Astrocyte (in vitro differentiated cells and primary cell): ENCODE measurements at regions not wholly inside any gene's neighbourhood (a gene's known extent, or its start where the extent isn't known, plus 50 kb on each side); places are given as distances from the start of the nearest gene placed in this dataset.

Source experiments
- DNase-seq: peaks from one replicate; pipeline ENCODE4 v3.0.0-alpha.2; 2010; ENCODE audit warnings: low read depth
- FAIRE-seq: peaks from 2 replicates; lab custom pipeline; 2011; peaks lifted over from hg19 to GRCh38; lab: Jason Lieb, UNC
- H2AFZ ChIP-seq: 2 replicates; pipeline ENCODE4 v1.6.0; 2012; ENCODE audit warnings: low read depth, low read length, inconsistent platforms
- H3K27ac ChIP-seq: 2 replicates; pipeline ENCODE4 v1.5.1; 2011; ENCODE audit warnings: low read depth, low read length, inconsistent platforms
- H3K27me3 ChIP-seq: 2 replicates; pipeline ENCODE4 v1.6.0; 2011; ENCODE audit warnings: low read length, inconsistent platforms; ENCODE audit not compliant: insufficient read depth
- H3K36me3 ChIP-seq: 2 replicates; pipeline ENCODE4 v1.5.1; 2011; ENCODE audit warnings: low read length, inconsistent platforms; ENCODE audit not compliant: insufficient read depth
- H3K4me1 ChIP-seq: 2 replicates; pipeline ENCODE4 v1.5.1; 2011; ENCODE audit warnings: low read length, inconsistent platforms; ENCODE audit not compliant: insufficient read depth
- H3K4me2 ChIP-seq: 2 replicates; pipeline ENCODE4 v1.6.0; 2012; ENCODE audit warnings: low read length, inconsistent platforms
- H3K4me3 ChIP-seq: 2 replicates; pipeline ENCODE4 v1.5.1; 2011; ENCODE audit warnings: low read depth, mild to moderate bottlenecking, low read length, inconsistent platforms; ENCODE audit not compliant: insufficient read depth
- H3K79me2 ChIP-seq: 2 replicates; pipeline ENCODE4 v1.6.0; 2012; ENCODE audit warnings: mild to moderate bottlenecking, low read length, inconsistent platforms; ENCODE audit not compliant: insufficient read depth
- H3K9ac ChIP-seq: 2 replicates; pipeline ENCODE4 v1.6.0; 2012; ENCODE audit warnings: mild to moderate bottlenecking, low read length, inconsistent platforms
- H3K9me3 ChIP-seq: 2 replicates; pipeline ENCODE4 v1.5.1; 2012; ENCODE audit warnings: low read depth, mild to moderate bottlenecking, low read length, inconsistent platforms; ENCODE audit not compliant: insufficient read depth
- H4K20me1 ChIP-seq: 2 replicates; pipeline ENCODE4 v1.6.0; 2012; ENCODE audit warnings: low read length, inconsistent platforms; ENCODE audit not compliant: insufficient read depth
- H3K27ac Mint-ChIP-seq: one replicate; pipeline ENCODE4 v1.8.0; 2021; ENCODE audit warnings: mild to moderate bottlenecking, mixed read lengths; ENCODE audit not compliant: unreplicated experiment
- H3K27me3 Mint-ChIP-seq: one replicate; pipeline ENCODE4 v1.8.0; 2021; ENCODE audit warnings: low read depth, mixed read lengths; ENCODE audit not compliant: unreplicated experiment
- H3K36me3 Mint-ChIP-seq: one replicate; pipeline ENCODE4 v1.8.0; 2021; ENCODE audit warnings: low read depth, mixed read lengths; ENCODE audit not compliant: unreplicated experiment
- H3K4me1 Mint-ChIP-seq: one replicate; pipeline ENCODE4 v1.8.0; 2021; ENCODE audit warnings: low read depth, mixed read lengths; ENCODE audit not compliant: unreplicated experiment
- H3K4me3 Mint-ChIP-seq: one replicate; pipeline ENCODE4 v1.8.0; 2021; ENCODE audit warnings: mild to moderate bottlenecking, moderate library complexity, mixed read lengths; ENCODE audit not compliant: unreplicated experiment
- H3K9me3 Mint-ChIP-seq: one replicate; pipeline ENCODE4 v1.8.0; 2021; ENCODE audit warnings: mild to moderate bottlenecking, mixed read lengths; ENCODE audit not compliant: unreplicated experiment
- EZH2 ChIP-seq: IDR thresholded peaks from 2 replicates; pipeline ENCODE4 v1.6.1; 2012; ENCODE audit warnings: mild to moderate bottlenecking, low read length, inconsistent platforms; ENCODE audit not compliant: insufficient read depth
- TF ChIP-seq, protein P1 (sequence below): IDR thresholded peaks from 2 replicates; pipeline ENCODE4 v1.5.1; 2011; ENCODE audit warnings: low read depth, mild to moderate bottlenecking, inconsistent platforms, low read length, moderate library complexity; ENCODE audit not compliant: insufficient read depth

DNA sequence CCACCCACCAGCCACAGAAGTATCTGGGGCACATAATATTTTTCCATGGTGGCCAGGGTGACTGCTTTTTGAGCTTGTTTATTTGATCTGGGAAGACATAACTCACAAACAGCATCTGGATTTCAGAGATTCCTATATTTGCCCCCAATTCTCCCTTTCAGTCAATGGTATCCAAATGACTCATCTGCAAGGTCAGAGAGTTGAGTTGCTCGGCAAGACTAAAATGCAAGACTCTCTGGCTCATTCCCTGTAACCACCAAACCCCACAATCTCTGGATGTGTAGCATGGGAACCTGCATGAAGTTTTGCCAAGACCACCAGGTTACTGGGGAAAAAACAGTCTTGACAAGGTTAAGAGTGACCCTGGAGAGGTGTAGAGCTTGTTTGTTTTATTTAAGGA, 174.9 kb upstream of the FAR2 start:
- no peaks in the 10 kb centered on the region for H3K27me3 Mint-ChIP-seq
- Histone ChIP-seq H3K4me2 (no peak overlapping the region), H3K27ac (no peak overlapping the region), H3K9ac (no peak overlapping the region), H3K27me3 (no peaks in the 10 kb centered on the region), H3K9me3 (no peaks in the 10 kb centered on the region), H3K4me3 (no peak overlapping the region), H2AFZ (no peak overlapping the region), H3K36me3 (no peaks in the 10 kb centered on the region), H3K4me1 (no peaks in the 10 kb centered on the region), H4K20me1 (no peaks in the 10 kb centered on the region), H3K79me2 (no peaks in the 10 kb centered on the region)
- H3K4me1 Mint-ChIP-seq = peaks cover 26% of the 10 kb centered on the region
- TF ChIP-seq EZH2 = no peak
- no peaks in the 10 kb centered on the region for H3K9me3 Mint-ChIP-seq
- peak; percentile 88 for DNase-seq
- peak overlapping the region; percentile 55 for H3K4me3 Mint-ChIP-seq
- H3K36me3 Mint-ChIP-seq = no peaks in the 10 kb centered on the region
- no peak for FAIRE-seq
- peak overlapping the region; percentile 98 for H3K27ac Mint-ChIP-seq

DNA sequence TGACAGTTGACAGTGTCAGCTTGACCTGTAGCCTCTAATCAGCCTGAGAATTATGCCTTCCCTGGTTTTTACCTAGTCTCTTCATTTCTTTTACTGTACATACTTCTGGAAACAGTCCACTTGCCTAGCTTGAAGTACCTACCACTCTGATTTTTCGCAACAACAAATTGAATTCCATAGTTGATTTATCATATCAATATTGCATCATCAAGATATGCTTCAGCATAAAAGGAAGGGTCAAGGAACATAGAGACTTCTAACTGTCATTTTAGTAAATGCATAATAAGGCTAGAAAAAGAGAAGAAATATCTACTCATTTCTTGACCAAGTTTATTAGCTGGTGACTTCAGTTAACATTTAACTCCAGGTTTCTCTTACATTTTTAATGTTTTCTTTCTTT, 174.2 kb upstream of the FAR2 start:
- no peaks in the 10 kb centered on the region for H3K9me3 ChIP-seq
- FAIRE-seq = no peak
- H3K27me3 Mint-ChIP-seq = no peaks in the 10 kb centered on the region

DNA sequence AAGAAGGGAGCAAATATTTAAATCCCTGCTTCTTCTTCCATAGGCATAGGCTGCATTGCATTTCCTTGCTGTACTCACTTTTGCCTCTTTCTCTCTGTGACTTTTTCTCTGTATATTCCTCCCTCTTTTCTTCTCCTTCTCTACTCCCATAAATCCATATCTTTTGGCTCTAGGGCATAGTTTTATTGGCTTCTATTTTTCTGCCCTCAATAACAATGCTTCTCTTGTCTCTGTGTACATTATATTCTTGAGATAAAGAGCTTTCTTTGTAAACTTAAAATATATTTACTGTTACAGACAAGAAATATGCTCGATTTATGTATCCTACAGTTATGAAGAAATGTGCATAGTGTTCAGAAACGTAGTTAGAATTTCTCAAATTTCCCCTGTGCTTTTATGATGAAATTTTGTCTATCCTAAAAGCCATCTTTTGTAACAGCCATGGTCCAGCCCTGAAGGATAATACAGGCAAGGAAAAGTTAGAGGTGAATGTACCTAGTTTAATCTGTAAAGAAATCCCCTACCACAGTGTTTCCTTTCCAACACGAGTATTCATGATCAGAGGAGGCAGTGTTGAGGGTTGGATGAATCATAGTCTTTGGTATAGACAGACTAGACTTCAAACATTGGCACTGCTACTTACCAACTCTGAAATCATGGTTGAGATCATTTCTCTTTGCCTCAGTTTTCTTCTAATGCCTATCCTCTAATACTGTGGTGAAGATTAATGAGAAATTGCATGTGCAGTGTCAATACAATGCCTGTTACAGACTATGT, 173.3 kb upstream of the FAR2 start:
- H2AFZ ChIP-seq = no peak overlapping the region
- Mint-ChIP-seq H3K27me3 (no peaks in the 10 kb centered on the region), H3K27ac (no peak overlapping the region), H3K9me3 (peaks cover 2% of the 10 kb centered on the region), H3K4me3 (no peak overlapping the region), H3K36me3 (no peaks in the 10 kb centered on the region), H3K4me1 (peaks cover 26% of the 10 kb centered on the region)
- no peaks in the 10 kb centered on the region for H3K9me3 ChIP-seq
- H3K4me2 ChIP-seq = no peak overlapping the region
- FAIRE-seq = no peak
- H4K20me1 ChIP-seq = no peaks in the 10 kb centered on the region
- no peaks in the 10 kb centered on the region for H3K4me1 ChIP-seq
- no peak overlapping the region for H3K27ac ChIP-seq
- no peaks in the 10 kb centered on the region for H3K36me3 ChIP-seq
- H3K79me2 ChIP-seq = no peaks in the 10 kb centered on the region
- no peak overlapping the region for H3K9ac ChIP-seq
- TF ChIP-seq EZH2 = no peak
- TF ChIP-seq, protein P1, sequence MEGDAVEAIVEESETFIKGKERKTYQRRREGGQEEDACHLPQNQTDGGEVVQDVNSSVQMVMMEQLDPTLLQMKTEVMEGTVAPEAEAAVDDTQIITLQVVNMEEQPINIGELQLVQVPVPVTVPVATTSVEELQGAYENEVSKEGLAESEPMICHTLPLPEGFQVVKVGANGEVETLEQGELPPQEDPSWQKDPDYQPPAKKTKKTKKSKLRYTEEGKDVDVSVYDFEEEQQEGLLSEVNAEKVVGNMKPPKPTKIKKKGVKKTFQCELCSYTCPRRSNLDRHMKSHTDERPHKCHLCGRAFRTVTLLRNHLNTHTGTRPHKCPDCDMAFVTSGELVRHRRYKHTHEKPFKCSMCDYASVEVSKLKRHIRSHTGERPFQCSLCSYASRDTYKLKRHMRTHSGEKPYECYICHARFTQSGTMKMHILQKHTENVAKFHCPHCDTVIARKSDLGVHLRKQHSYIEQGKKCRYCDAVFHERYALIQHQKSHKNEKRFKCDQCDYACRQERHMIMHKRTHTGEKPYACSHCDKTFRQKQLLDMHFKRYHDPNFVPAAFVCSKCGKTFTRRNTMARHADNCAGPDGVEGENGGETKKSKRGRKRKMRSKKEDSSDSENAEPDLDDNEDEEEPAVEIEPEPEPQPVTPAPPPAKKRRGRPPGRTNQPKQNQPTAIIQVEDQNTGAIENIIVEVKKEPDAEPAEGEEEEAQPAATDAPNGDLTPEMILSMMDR = no peak
- H3K27me3 ChIP-seq = no peaks in the 10 kb centered on the region
- peak; percentile 39 for DNase-seq
- no peak overlapping the region for H3K4me3 ChIP-seq

More for the DNA sequence above, 174.2 kb upstream of the FAR2 start:
- Mint-ChIP-seq H3K9me3 (no peaks in the 10 kb centered on the region), H3K4me3 (no peak overlapping the region), H3K27ac (peak overlapping the region; percentile 35), H3K4me1 (peaks cover 26% of the 10 kb centered on the region), H3K36me3 (no peaks in the 10 kb centered on the region)
- TF ChIP-seq, protein P1 = no peak
- no peak for TF ChIP-seq EZH2
- Histone ChIP-seq H3K4me3 (no peak overlapping the region), H3K9ac (no peak overlapping the region), H3K27me3 (no peaks in the 10 kb centered on the region), H3K4me1 (no peaks in the 10 kb centered on the region), H4K20me1 (no peaks in the 10 kb centered on the region), H3K79me2 (no peaks in the 10 kb centered on the region), H3K27ac (no peak overlapping the region), H2AFZ (no peak overlapping the region), H3K36me3 (no peaks in the 10 kb centered on the region), H3K4me2 (no peak overlapping the region)
- no peak for DNase-seq
